IPS-20b (cell line): ENCODE measurements at regions not wholly inside any gene's neighbourhood (a gene's known extent, or its start where the extent isn't known, plus 50 kb on each side); places are given as distances from the start of the nearest gene placed in this dataset.

Experiments used
- H3K27ac ChIP-seq: one replicate; pipeline ENCODE4 v1.5.1; 2013; ENCODE audit warnings: low read length
- H3K27me3 ChIP-seq: 2 replicates; pipeline ENCODE4 v1.6.1; 2013; ENCODE audit warnings: mild to moderate bottlenecking, low read length, inconsistent platforms; ENCODE audit not compliant: insufficient read depth
- H3K36me3 ChIP-seq: 2 replicates; pipeline ENCODE4 v1.6.1; 2013; ENCODE audit warnings: low read depth, mild to moderate bottlenecking, inconsistent platforms, low read length, moderate library complexity; ENCODE audit not compliant: insufficient read depth
- H3K4me1 ChIP-seq: 2 replicates; pipeline ENCODE4 v1.6.1; 2013; ENCODE audit warnings: mild to moderate bottlenecking, control low read depth, inconsistent platforms, low read length, moderate library complexity; ENCODE audit not compliant: insufficient read depth
- H3K4me3 ChIP-seq: 2 replicates; pipeline ENCODE4 v1.5.1; 2013; ENCODE audit warnings: mild to moderate bottlenecking, low read length, inconsistent platforms
- H3K9ac ChIP-seq: 2 replicates; pipeline ENCODE4 v1.6.1; 2013; ENCODE audit warnings: low read depth, mild to moderate bottlenecking, inconsistent platforms, low read length, moderate library complexity
- H3K9me3 ChIP-seq: 2 replicates; pipeline ENCODE4 v1.6.1; 2013; ENCODE audit warnings: mild to moderate bottlenecking, low read depth, low read length, inconsistent platforms; ENCODE audit not compliant: insufficient read depth

GRCh38 chr2:217206016-217206725 lies 346.3 kb upstream of the TNP1 start:
- H3K4me1 ChIP-seq = peaks cover 14% of the 10 kb centered on the region; the same call in 1 of the 2 replicates
- no peak overlapping the region for H3K4me3 ChIP-seq
- no peaks in the 10 kb centered on the region for H3K36me3 ChIP-seq
- H3K27me3 ChIP-seq = no peaks in the 10 kb centered on the region
- H3K27ac ChIP-seq = no peak overlapping the region
- H3K9me3 ChIP-seq = 0 out of 2 replicates have a peak, but pooled peaks cover 4% of the 10 kb centered on the region
- no peak overlapping the region for H3K9ac ChIP-seq

- Histone ChIP-seq H3K4me3 (no peak overlapping the region), H3K9ac (no peak overlapping the region), H3K36me3 (no peaks in the 10 kb centered on the region), H3K9me3 (0 out of 2 replicates have a peak, but pooled peaks cover 4% of the 10 kb centered on the region), H3K27ac (no peak overlapping the region), H3K4me1 (peaks cover 10% of the 10 kb centered on the region; the same call in 1 of the 2 replicates), H3K27me3 (no peaks in the 10 kb centered on the region)
Measured at GRCh38 chr2:217204358-217204757, 344.5 kb upstream of the TNP1 start.

GRCh38 chr2:217203086-217203485 lies 343.2 kb upstream of the TNP1 start:
- Histone ChIP-seq H3K27ac (no peak overlapping the region), H3K36me3 (no peaks in the 10 kb centered on the region), H3K4me1 (peaks cover 3% of the 10 kb centered on the region; the same call in 1 of the 2 replicates), H3K4me3 (no peak overlapping the region), H3K9me3 (0 out of 2 replicates have a peak, but pooled peaks cover 4% of the 10 kb centered on the region), H3K9ac (no peak overlapping the region), H3K27me3 (no peaks in the 10 kb centered on the region)

GRCh38 chr2:217199255-217199630 lies 339.4 kb upstream of the TNP1 start:
- Histone ChIP-seq H3K36me3 (no peaks in the 10 kb centered on the region), H3K9me3 (peaks cover 12% of the 10 kb centered on the region), H3K4me3 (no peak overlapping the region), H3K4me1 (no peaks in the 10 kb centered on the region; the same call in 1 of the 2 replicates), H3K9ac (no peak overlapping the region), H3K27ac (no peak overlapping the region), H3K27me3 (no peaks in the 10 kb centered on the region)

- no peaks in the 10 kb centered on the region for H3K36me3 ChIP-seq
- no peaks in the 10 kb centered on the region; the same call in 1 of the 2 replicates for H3K4me1 ChIP-seq
- no peak overlapping the region for H3K27ac ChIP-seq
- peaks cover 8% of the 10 kb centered on the region for H3K9me3 ChIP-seq
- H3K4me3 ChIP-seq = no peak overlapping the region
- H3K27me3 ChIP-seq = no peaks in the 10 kb centered on the region
- H3K9ac ChIP-seq = no peak overlapping the region
Measured at GRCh38 chr2:217195658-217196446, 336.0 kb upstream of the TNP1 start.

GRCh38 chr2:217195016-217195415 lies 335.2 kb upstream of the TNP1 start:
- Histone ChIP-seq H3K36me3 (no peaks in the 10 kb centered on the region), H3K4me1 (no peaks in the 10 kb centered on the region; the same call in 1 of the 2 replicates), H3K9ac (no peak overlapping the region), H3K27ac (no peak overlapping the region), H3K9me3 (peaks cover 8% of the 10 kb centered on the region), H3K27me3 (no peaks in the 10 kb centered on the region), H3K4me3 (no peak overlapping the region)

- Histone ChIP-seq H3K36me3 (no peaks in the 10 kb centered on the region), H3K4me3 (no peak overlapping the region), H3K9ac (no peak overlapping the region), H3K4me1 (no peaks in the 10 kb centered on the region; the same call in 1 of the 2 replicates), H3K27me3 (no peaks in the 10 kb centered on the region), H3K9me3 (peaks cover 8% of the 10 kb centered on the region), H3K27ac (no peak overlapping the region)
Measured at GRCh38 chr2:217193431-217194340, 333.8 kb upstream of the TNP1 start.

GRCh38 chr2:217192366-217192765 lies 332.5 kb upstream of the TNP1 start:
- no peaks in the 10 kb centered on the region for H3K27me3 ChIP-seq
- no peak overlapping the region for H3K4me3 ChIP-seq
- H3K4me1 ChIP-seq = no peaks in the 10 kb centered on the region
- peaks cover 8% of the 10 kb centered on the region for H3K9me3 ChIP-seq
- H3K27ac ChIP-seq = no peak overlapping the region
- H3K36me3 ChIP-seq = no peaks in the 10 kb centered on the region
- H3K9ac ChIP-seq = no peak overlapping the region

GRCh38 chr2:217189747-217190146 lies 329.9 kb upstream of the TNP1 start:
- no peaks in the 10 kb centered on the region for H3K36me3 ChIP-seq
- H3K9me3 ChIP-seq = no peaks in the 10 kb centered on the region
- H3K27ac ChIP-seq = no peak overlapping the region
- no peaks in the 10 kb centered on the region for H3K4me1 ChIP-seq
- H3K9ac ChIP-seq = no peak overlapping the region
- no peaks in the 10 kb centered on the region for H3K27me3 ChIP-seq
- no peak overlapping the region for H3K4me3 ChIP-seq

GRCh38 chr2:217189131-217189530 lies 329.3 kb upstream of the TNP1 start:
- Histone ChIP-seq H3K4me1 (no peaks in the 10 kb centered on the region), H3K4me3 (no peak overlapping the region), H3K27me3 (no peaks in the 10 kb centered on the region), H3K27ac (no peak overlapping the region), H3K9me3 (no peaks in the 10 kb centered on the region), H3K36me3 (no peaks in the 10 kb centered on the region), H3K9ac (no peak overlapping the region)

GRCh38 chr2:217186668-217187159 lies 326.9 kb upstream of the TNP1 start:
- H3K36me3 ChIP-seq = no peaks in the 10 kb centered on the region
- no peaks in the 10 kb centered on the region for H3K9me3 ChIP-seq
- no peaks in the 10 kb centered on the region for H3K4me1 ChIP-seq
- H3K27ac ChIP-seq = no peak overlapping the region
- H3K27me3 ChIP-seq = no peaks in the 10 kb centered on the region
- no peak overlapping the region for H3K4me3 ChIP-seq
- H3K9ac ChIP-seq = no peak overlapping the region
